ENCODE measurements at regions not wholly inside any gene's neighbourhood (a gene's known extent, or its start where the extent isn't known, plus 50 kb on each side); places are given as distances from the start of the nearest gene placed in this dataset.

GRCh38 chr11:96960926-96961325 is 571.1 kb downstream of the JRKL start:
- no peaks in the 10 kb centered on the region for H3K9me3 ChIP-seq (ENCODE audit: control insufficient read depth in 4 of 4, low read length in 3 of 4)
- no peak for TF ChIP-seq JUND (IDR thresholded peaks at IDR 0.05)
- TF ChIP-seq HNF4A (conservative IDR thresholded peaks at IDR 0.05), result no peak
- no peak for TF ChIP-seq RAD21 (IDR thresholded peaks at IDR 0.05)
- no peak for TF ChIP-seq FOXA1 (IDR thresholded peaks at IDR 0.05)
- no peak for TF ChIP-seq RXRA (IDR thresholded peaks at IDR 0.05)
- no peak for TF ChIP-seq ZBTB33 (IDR thresholded peaks at IDR 0.05)
- no peak for TF ChIP-seq EGR1 (IDR thresholded peaks at IDR 0.05; ENCODE audit: low read depth in 2 of 2)
- TF ChIP-seq HNF4G (IDR thresholded peaks at IDR 0.05), result no peak
- no peak for TF ChIP-seq FOXA2 (IDR thresholded peaks at IDR 0.05)
- TF ChIP-seq CTCF (IDR thresholded peaks at IDR 0.05; ENCODE audit: low read depth, low read length, missing input control), result no peak
- TF ChIP-seq NR2F2 (IDR thresholded peaks at IDR 0.05), result no peak
- TF ChIP-seq GABPA (IDR thresholded peaks at IDR 0.05 in 1 of 2, conservative IDR thresholded peaks at IDR 0.05 in 1 of 2), result no peak
- TF ChIP-seq SP1 (IDR thresholded peaks at IDR 0.05), result no peak
- TF ChIP-seq MAX (IDR thresholded peaks at IDR 0.05), result no peak
- TF ChIP-seq YY1 (IDR thresholded peaks at IDR 0.05), result no peak
- no peak for TF ChIP-seq ATF3 (IDR thresholded peaks at IDR 0.05)
- no peak for TF ChIP-seq REST (IDR thresholded peaks at IDR 0.05)
- TF ChIP-seq TAF1 (conservative IDR thresholded peaks at IDR 0.05), result no peak
- no peak for DNase-seq (ENCODE audit: low spot score)
- no peaks in the 10 kb centered on the region for H3K27me3 ChIP-seq (ENCODE audit: control insufficient read depth in 4 of 4, insufficient read depth in 4 of 4, low read length in 3 of 4)
- H3K4me3 ChIP-seq (ENCODE audit: low read depth in 1 of 3, low read length in 3 of 3), result no peak overlapping the region
- no peak overlapping the region for H3K27ac ChIP-seq (ENCODE audit: low read depth in 1 of 2, low read length in 2 of 2)
- 84% methylated on average over 1 of the region's 1 CpG for WGBS
- no peak overlapping the region for H3K9ac ChIP-seq (ENCODE audit: low read depth in 1 of 2, low read length in 2 of 2)
- H3K4me1 ChIP-seq (ENCODE audit: control insufficient read depth in 4 of 4, insufficient read depth in 4 of 4, low read length in 3 of 4), result no peaks in the 10 kb centered on the region
- no peaks in the 10 kb centered on the region for H3K36me3 ChIP-seq (ENCODE audit: control insufficient read depth in 4 of 4, insufficient read depth in 3 of 4, low read depth in 1 of 4, low read length in 3 of 4)
